ENCODE measurements at regions not wholly inside any gene's neighbourhood (a gene's known extent, or its start where the extent isn't known, plus 50 kb on each side); places are given as distances from the start of the nearest gene placed in this dataset.

- no peak for DNase-seq (ENCODE audit: low read depth, low spot score)
These were observed 51.4 kb upstream of the TMEM132E start for GRCh38 chr17:34527908-34528470.

- no peak for DNase-seq (ENCODE audit: low read depth, low spot score)
These were observed 52.1 kb upstream of the TMEM132E start for GRCh38 chr17:34527136-34527907.

DNA sequence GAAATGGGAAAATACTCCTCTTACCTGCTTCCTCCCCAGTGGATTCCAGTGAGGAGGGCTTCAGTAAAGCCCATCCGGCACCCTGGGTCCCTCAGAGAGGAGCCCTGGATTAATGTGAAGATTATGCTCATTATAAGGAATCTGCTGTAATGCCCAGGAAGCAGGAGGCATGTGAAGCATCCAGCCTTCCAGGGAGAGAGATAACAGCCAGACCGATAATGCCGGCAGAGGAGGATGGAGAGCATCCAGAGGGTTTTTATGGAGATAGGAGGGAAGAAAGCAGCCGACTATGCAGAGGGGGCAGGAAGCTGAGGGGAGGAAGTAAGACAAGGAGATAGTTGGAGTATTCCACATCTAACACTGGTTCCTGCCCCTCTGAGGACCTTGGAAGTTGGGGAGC, 53.7 kb upstream of the TMEM132E start:
- DNase-seq (ENCODE audit: low read depth, low spot score) = no peak

DNA sequence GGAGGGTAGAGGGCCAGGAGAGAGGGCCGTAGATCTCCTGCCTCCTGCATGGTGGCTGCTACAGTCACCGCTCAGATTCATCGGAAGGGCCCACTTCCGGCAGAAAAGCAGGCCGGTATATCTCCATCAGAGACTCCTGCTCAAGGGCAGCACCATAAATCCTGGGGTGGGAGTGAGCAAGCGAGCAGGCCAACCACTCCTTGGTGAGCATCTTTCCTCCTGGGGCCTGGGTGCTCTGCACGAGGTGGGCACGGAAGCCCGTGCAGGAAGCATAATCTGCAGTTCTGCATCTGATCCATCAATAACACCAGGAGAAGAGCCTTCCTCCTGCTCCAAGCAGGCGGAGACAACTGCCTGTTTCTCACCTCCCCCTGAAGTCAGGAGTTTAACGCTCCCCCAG, 57.4 kb upstream of the TMEM132E start:
- no peak for DNase-seq (ENCODE audit: low read depth, low spot score)

- peak; percentile 59 for DNase-seq (ENCODE audit: low read depth, low spot score)
These were observed 60.1 kb upstream of the TMEM132E start for GRCh38 chr17:34519282-34519681.

DNA sequence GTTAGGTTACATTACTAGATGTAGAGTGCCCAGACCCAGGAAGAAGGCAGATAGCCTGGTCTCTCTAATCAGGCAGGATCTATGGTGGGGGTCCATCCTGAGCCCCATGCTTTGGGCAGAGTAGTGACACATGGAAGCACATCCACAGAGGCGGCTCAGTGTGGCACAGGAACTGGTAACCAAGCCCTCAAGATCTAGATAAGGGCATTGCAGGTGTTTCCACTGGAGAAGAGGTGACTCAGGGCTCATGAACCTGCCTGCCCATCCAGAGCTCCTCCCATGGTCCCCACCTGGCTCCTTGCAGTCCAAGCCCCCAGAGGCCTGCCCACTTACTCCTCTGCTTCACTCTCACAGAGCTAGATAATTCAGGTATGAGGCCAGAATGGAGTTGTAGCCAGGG, 62.0 kb upstream of the TMEM132E start:
- DNase-seq (ENCODE audit: low read depth, low spot score) = no peak

- no peak for DNase-seq (ENCODE audit: low read depth, low spot score)
These were observed 67.5 kb upstream of the TMEM132E start for GRCh38 chr17:34511931-34512330.

- no peak for DNase-seq (ENCODE audit: low read depth, low spot score)
These were observed 68.1 kb upstream of the TMEM132E start for GRCh38 chr17:34511265-34511664.

DNA sequence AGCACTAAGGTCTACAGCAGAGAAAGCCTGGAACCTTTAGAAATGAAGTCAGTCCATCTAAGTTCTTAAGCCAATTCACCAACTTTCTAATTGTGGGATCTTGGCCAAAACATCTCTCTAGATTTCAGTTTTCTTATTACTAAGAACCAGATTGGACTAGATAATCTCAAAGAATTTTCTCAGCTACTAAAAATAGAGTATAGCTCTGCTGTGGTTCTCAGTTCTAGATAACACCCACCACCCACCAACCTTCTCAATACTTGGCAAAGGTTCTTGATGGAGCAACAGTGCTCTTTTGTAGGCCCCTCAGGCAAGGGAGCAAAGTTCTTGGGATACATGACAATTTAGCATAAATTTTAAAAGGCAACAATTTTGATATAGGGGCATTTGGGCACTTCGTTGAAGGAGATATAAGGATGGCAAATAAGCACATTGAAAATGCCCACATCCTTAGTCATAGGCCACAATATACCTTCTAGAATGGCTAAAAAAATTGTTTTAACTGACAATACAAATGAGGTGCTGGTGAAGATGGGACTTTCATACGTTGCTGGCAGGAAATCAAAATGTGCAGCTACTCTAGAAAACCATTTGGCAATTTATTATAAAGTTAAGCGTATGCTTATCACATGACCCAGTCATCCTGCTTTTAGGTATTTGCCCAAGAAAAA, 74.4 kb upstream of the TMEM132E start:
- DNase-seq (ENCODE audit: low read depth, low spot score) = no peak

DNA sequence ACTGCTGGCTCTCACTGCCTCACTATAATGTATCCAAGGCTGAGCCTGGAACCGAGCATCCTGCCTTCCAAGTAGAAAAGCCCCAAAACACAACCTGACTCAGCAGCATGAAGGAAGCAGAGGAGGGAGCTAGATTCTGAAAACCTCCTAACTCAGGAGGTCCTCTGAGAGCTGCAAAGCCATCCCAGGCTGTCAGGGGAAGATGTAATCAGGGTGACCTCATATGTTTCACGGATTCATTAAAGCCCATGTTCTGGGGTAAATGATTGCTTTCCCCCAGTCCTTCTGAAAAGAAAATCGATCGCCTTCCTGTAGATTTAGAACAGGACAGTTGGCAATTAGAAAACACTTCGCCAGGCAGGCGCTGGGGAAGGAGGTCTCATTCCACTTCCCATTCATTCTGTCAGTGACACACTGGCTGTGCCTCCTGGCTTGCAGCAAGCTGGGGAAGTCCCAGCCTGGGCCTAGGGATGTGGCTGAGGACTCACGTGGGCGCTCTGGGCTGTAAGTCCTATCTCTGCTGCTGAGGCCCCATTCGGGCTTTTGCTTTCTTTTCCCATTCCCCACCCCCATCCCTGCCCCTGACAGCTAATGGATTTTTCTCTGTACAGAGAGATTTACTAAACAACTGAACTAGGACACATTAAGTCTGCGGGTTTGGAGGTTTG, 75.7 kb upstream of the TMEM132E start:
- no peak for DNase-seq (ENCODE audit: low read depth, low spot score)

- no peak for DNase-seq (ENCODE audit: low read depth, low spot score)
These were observed 77.0 kb upstream of the TMEM132E start for GRCh38 chr17:34502426-34502825.

DNA sequence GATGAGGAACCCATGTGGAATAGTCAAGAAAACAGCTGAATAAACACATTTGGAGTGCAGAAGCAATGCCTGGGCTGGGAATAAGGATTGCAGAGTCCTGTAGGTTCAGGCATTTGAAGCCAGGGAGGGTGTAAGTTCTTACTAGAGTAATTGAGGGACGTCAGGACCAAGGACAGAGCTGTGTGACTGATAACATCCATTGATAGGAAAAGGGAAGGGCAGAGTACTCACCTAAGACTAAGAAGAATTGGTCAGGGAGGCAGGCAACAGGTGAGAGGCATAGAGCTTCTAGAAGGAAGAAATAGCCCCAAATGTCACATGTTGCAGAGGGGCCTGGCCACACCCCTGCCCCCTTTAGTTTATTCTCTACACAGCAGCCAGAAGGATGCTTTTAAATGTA, 79.8 kb upstream of the TMEM132E start:
- peak; percentile 52 for DNase-seq (ENCODE audit: low read depth, low spot score)

GRCh38 chr17:34493917-34494316, 85.5 kb upstream of the TMEM132E start:
- DNase-seq (ENCODE audit: low read depth, low spot score) = no peak

GRCh38 chr17:34487626-34488025, 91.8 kb upstream of the TMEM132E start:
- no peak for DNase-seq (ENCODE audit: low read depth, low spot score)

DNA sequence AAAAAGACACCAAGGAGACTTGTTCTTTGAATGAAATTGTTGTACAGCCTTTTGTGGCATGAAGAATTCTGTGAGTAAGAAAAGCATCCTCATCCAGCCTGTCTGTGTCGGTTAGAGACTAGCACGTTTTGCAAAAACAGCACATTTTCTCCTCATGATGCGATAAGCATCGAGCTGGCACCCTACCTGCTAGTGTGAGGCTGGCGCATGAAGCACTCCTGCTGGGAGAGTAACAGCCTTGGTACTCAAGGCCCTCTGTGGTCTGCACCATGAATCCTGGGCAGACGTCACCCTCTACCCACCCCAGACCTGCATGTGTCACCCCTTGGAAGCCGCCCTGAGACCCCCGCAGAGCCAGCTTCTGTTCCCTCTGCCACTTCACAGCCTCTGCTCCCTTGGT, 92.6 kb upstream of the TMEM132E start:
- DNase-seq (ENCODE audit: low read depth, low spot score) = no peak

DNA sequence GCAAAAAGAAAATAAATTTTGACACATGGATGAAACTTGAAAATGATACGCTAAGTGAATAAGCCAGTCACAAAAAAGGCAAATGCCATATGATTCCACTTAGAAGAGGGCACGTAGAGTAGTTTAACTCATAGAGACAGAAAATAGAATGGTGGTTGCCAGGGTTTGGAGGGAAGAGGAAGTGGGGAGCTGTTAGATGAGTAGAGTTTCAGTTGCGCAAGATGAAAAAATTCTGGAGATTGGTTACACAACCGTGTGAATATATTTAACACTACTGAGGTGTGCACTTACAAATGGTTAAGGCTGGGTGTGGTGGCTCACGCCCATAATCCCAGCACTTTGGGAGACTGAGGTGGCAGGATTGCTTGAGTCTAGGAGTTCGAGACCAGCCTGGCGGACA, 93.4 kb upstream of the TMEM132E start:
- no peak for DNase-seq (ENCODE audit: low read depth, low spot score)

- DNase-seq (ENCODE audit: low read depth, low spot score) = no peak
These were observed 95.1 kb upstream of the TMEM132E start for GRCh38 chr17:34484193-34484733.

DNA sequence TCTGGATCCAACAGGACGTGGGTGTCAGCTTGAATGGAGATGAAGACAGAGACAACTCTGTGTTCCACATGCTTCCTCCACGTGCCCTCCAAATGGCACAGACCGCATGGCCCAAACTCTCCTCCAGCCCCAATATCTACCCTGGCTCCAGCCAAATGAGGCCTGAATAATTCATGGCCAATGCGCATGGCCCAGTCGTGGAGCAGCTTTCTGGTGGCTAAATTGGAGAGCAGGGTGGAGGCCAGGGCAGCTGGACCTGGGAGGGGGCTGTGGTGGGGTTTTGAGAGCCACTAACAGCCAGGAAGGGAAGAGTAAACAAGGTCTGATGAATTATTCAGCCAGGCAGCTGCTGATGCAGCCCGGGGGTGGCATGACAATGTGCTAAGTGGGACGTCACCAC, 96.7 kb upstream of the TMEM132E start:
- no peak for DNase-seq (ENCODE audit: low read depth, low spot score)

DNA sequence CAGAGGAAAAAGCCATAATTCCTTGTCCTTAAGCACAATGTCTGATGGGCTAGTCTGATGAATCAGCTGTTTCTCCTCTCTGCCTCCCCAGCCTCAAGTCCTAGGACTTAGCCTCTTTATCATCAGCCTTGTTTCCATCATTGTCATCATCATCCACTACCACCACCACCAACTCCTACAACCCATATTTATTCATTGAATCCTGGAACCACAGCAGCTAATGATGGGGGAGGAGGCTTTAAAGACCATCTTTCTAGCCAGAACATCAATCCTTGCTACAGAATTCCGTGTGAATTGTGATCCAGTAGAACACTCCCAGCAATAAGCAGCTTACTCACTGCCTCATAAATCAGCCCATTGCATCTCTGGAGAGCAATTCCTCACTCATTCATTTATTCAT, 97.6 kb upstream of the TMEM132E start:
- DNase-seq (ENCODE audit: low read depth, low spot score) = no peak

DNA sequence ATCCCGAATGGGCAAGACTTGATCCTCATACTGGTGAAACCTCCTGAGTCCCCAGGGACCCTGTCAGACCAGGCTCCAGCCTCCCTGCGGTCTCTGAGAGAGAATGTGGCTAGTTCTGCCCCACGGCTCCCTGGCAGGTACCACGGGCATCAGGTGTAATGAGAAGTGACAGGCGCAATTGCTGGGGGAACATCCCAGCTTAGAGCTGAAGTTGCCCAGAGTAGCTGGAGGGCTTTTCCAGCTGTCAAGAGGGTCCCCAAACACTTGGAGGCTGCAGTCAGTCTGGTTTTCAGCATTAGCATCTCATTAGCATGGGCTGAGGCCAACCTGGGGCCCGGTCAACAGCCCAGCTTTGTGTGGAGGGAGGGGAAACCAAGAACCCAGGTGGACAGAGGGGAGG, 100.0 kb upstream of the TMEM132E start:
- no peak for DNase-seq (ENCODE audit: low read depth, low spot score)

DNA sequence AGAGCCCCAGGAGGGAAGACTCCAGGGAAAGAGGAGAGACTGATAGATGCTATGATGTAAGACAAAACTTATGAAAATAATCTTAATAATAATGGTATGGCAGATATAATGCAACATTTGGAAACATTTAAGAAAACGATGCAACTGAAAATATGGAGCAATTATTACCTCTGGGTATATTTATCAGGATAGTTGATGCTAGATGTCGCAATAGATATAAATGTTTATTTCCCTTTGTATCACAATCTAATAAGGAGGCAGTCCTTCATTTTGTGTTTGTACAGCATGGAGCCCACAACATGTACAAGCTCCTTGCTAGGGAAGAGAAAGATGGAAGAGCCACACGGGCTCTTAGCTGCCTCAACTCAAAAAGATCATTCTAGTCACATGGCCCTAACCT, 101.1 kb upstream of the TMEM132E start:
- DNase-seq (ENCODE audit: low read depth, low spot score) = no peak

DNA sequence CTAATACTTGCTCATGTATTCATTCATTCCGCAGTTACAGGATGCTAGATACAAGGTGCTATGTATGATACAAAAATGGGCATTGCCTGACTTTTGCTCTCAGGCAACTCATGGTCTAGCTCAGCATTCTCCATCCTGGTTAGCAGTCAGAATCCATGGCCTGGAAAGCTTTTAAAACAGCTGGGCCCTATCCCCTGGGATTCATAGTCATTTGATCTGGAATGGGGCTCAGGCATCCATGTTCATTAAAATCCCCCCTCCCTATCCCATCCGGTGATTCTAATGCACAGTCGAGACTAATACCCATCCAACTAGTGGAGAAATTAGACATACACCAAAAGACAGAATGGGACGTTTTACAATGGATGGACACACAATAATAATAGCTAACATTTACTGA, 104.1 kb upstream of the TMEM132E start:
- no peak for DNase-seq (ENCODE audit: low read depth, low spot score)
